Testis (tissue), 2 donors: ENCODE measurements at regions not wholly inside any gene's neighbourhood (a gene's known extent, or its start where the extent isn't known, plus 50 kb on each side); places are given as distances from the start of the nearest gene placed in this dataset.

Experiments
- CTCF ChIP-seq, 3 experiments: fragments of 450-650 bp in 2 of 3; fragments of 200-600 bp in 1 of 3; sonication (generic) in 1 of 3; IDR thresholded peaks; one replicate each; pipeline ENCODE4 v1.5.1; 2016 to 2019; ENCODE audit warnings: antibody characterized with exemption in 3 of 3, mild to moderate bottlenecking in 2 of 3, moderate library complexity in 1 of 3
- POLR2A ChIP-seq: fragments of 450-650 bp; IDR thresholded peaks from one replicate; pipeline ENCODE4 v1.6.1; 2017; ENCODE audit warnings: antibody characterized with exemption, mild to moderate bottlenecking, moderate library complexity

DNA sequence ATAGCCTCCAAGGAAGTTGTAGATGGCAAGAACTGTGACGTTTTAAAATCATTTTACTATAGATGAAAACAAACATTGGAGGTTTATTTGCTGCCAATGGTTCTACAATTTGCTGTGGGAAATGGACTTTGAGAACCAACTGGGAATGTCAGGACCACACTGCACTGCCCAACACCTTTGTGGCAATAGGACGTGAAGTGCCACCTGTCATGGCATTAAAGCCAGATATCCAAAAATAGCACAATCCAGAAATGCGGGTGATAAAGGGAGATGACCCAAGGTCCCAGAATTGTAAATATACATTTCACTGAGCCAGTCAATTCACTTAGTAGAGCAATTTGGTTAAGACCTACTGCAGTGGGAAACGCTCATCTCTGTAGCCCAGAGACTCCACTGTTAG, 116.4 kb downstream of the MPP7 start:
- TF ChIP-seq CTCF (IDR thresholded peaks at IDR 0.05) (no peak), POLR2A (no peak)
